SK-N-SH (cell line): ENCODE measurements at regions not wholly inside any gene's neighbourhood (a gene's known extent, or its start where the extent isn't known, plus 50 kb on each side); places are given as distances from the start of the nearest gene placed in this dataset.

ENCODE experiments used
- CTCF ChIA-PET: fragments of 300-600, 350-600 bp; formaldehyde crosslinking; extraction: SDS; loops from one replicate; lab custom pipeline; 2021; lab: Yijun Ruan, JAX
- POLR2A ChIA-PET: fragments of 350-600 bp; sonication (Branson Sonifier 250); formaldehyde crosslinking; extraction: SDS; loops from one replicate; lab custom pipeline; 2020; ENCODE audit warnings: antibody characterized with exemption, inconsistent platforms; lab: Yijun Ruan, JAX
- DNase-seq: peaks from one replicate; pipeline ENCODE4 v3.0.0; 2012
- H2AFZ ChIP-seq: fragments of 200-600 bp; sonication (generic); 2 replicates; pipeline ENCODE4 v1.8.1; 2016; ENCODE audit warnings: antibody characterized with exemption, mild to moderate bottlenecking, low read depth
- H3F3A ChIP-seq: fragments of 200-600 bp; sonication (generic); replicated peaks from 2 replicates; pipeline ENCODE3; 2016; ENCODE audit warnings: antibody characterized with exemption, mild to moderate bottlenecking; ENCODE audit not compliant: insufficient read depth
- H3K27ac ChIP-seq, 2 experiments: fragments of 200-500 bp in 1 of 2; fragments of 200-600 bp in 1 of 2; sonication (Bioruptor generic) in 1 of 2; sonication (generic), shearing (Covaris generic) in 1 of 2; 2 replicates each; pipeline versions ENCODE4 v1.5.1 to v1.6.1; 2014 to 2016; ENCODE audit warnings: low read depth in 2 of 2, inconsistent platforms in 1 of 2, low read length in 1 of 2, mild to moderate bottlenecking in 1 of 2, mixed read lengths in 1 of 2
- H3K27me3 ChIP-seq: fragments of 200-600 bp; sonication (generic), shearing (Covaris generic); 2 replicates; pipeline ENCODE4 v1.6.1; 2016; ENCODE audit warnings: mixed run types; ENCODE audit not compliant: insufficient read depth
- H3K36me3 ChIP-seq, 2 experiments: fragments of 200-500 bp in 1 of 2; fragments of 200-600 bp in 1 of 2; sonication (Bioruptor generic) in 1 of 2; sonication (generic) in 1 of 2; replicated peaks in 1 of 2; 2 replicates each; pipeline versions ENCODE3 to v1.5.1; 2014 to 2016; ENCODE audit warnings: low read length in 1 of 2, mild to moderate bottlenecking in 1 of 2; ENCODE audit not compliant: insufficient read depth in 2 of 2, control insufficient read depth in 1 of 2
- H3K4me1 ChIP-seq, 2 experiments: fragments of 200-500 bp in 1 of 2; fragments of 200-600 bp in 1 of 2; sonication (Bioruptor generic) in 1 of 2; sonication (generic), shearing (Covaris generic) in 1 of 2; 2 replicates each; pipeline versions ENCODE4 v1.5.1 to v1.6.1; 2014 to 2016; ENCODE audit warnings: low read depth in 1 of 2, low read length in 1 of 2, mixed run types in 1 of 2; ENCODE audit not compliant: insufficient read depth in 2 of 2, control insufficient read depth in 1 of 2
- H3K4me2 ChIP-seq: fragments of 200-600 bp; sonication (generic), shearing (Covaris generic); 2 replicates; pipeline ENCODE4 v1.6.1; 2017; ENCODE audit warnings: mixed run types
- H3K4me3 ChIP-seq, 2 experiments: fragments of 200-500 bp in 1 of 2; fragments of 200-600 bp in 1 of 2; sonication (Bioruptor generic) in 1 of 2; sonication (generic), shearing (Covaris generic) in 1 of 2; 2 replicates each; pipeline versions ENCODE4 v1.5.1 to v1.8.1; 2014 to 2016; ENCODE audit warnings: low read depth in 2 of 2, inconsistent platforms in 1 of 2, low read length in 1 of 2, mild to moderate bottlenecking in 1 of 2, mixed read lengths in 1 of 2, moderate library complexity in 1 of 2
- H3K79me2 ChIP-seq: fragments of 200-600 bp; sonication (generic); 2 replicates; pipeline ENCODE4 v1.8.1; 2017; ENCODE audit warnings: mild to moderate bottlenecking; ENCODE audit not compliant: insufficient read depth
- H3K9ac ChIP-seq: fragments of 200-600 bp; sonication (generic); 2 replicates; pipeline ENCODE4 v1.6.1; 2017; ENCODE audit warnings: mixed run types
- H3K9me2 ChIP-seq: fragments of 200-600 bp; sonication (generic); 2 replicates; pipeline ENCODE4 v1.6.1; 2017; ENCODE audit warnings: mixed run types
- H3K9me3 ChIP-seq: fragments of 200-600 bp; sonication (generic); 2 replicates; pipeline ENCODE4 v1.6.1; 2017; ENCODE audit warnings: mixed run types, mild to moderate bottlenecking, moderate library complexity
- H4K20me1 ChIP-seq: fragments of 200-600 bp; sonication (generic); 2 replicates; pipeline ENCODE4 v1.6.1; 2017; ENCODE audit warnings: mild to moderate bottlenecking, mixed run types; ENCODE audit not compliant: insufficient read depth
- CHD2 ChIP-seq: fragments of 150-350 bp; IDR thresholded peaks from 2 replicates; pipeline ENCODE4 v1.6.1; 2018; ENCODE audit warnings: low read length; ENCODE audit not compliant: partially characterized antibody
- ELF1 ChIP-seq: IDR thresholded peaks from 2 replicates; pipeline ENCODE4 v1.4.0; 2012
- EP300 ChIP-seq, 2 experiments: IDR thresholded peaks; 2 replicates each; pipeline versions ENCODE4 v1.4.0 to v1.6.1; 2012; ENCODE audit warnings: borderline replicate concordance in 1 of 2, low read depth in 1 of 2, low read length in 1 of 2
- EZH2phosphoT487 ChIP-seq: fragments of 200-600 bp; sonication (generic); IDR thresholded peaks from 2 replicates; pipeline ENCODE4 v1.6.1; 2017; ENCODE audit warnings: low read depth, mixed run types, mild to moderate bottlenecking, antibody characterized with exemption, moderate library complexity, borderline replicate concordance
- FOSL2 ChIP-seq: IDR thresholded peaks from 2 replicates; pipeline ENCODE4 v1.4.0; 2012; ENCODE audit warnings: low read depth, mild to moderate bottlenecking, moderate library complexity, borderline replicate concordance
- FOXJ3 ChIP-seq: sonication (generic); formaldehyde crosslinking; IDR thresholded peaks from 2 replicates; pipeline ENCODE4 v1.5.1; 2020; ENCODE audit warnings: mild to moderate bottlenecking, missing genetic modification reagents
- FOXM1 ChIP-seq: IDR thresholded peaks from 2 replicates; pipeline ENCODE4 v1.4.0; 2012; ENCODE audit warnings: low read depth, mild to moderate bottlenecking
- GABPA ChIP-seq: IDR thresholded peaks from 2 replicates; pipeline ENCODE4 v1.4.0; 2012; ENCODE audit warnings: low read depth, mild to moderate bottlenecking
- GATA2 ChIP-seq: sonication (generic); formaldehyde crosslinking; IDR thresholded peaks from 2 replicates; pipeline ENCODE4 v1.5.0; 2020; ENCODE audit warnings: mild to moderate bottlenecking, missing genetic modification reagents
- JUND ChIP-seq: IDR thresholded peaks from 2 replicates; pipeline ENCODE4 v1.4.0; 2012
- MAX ChIP-seq: IDR thresholded peaks from 2 replicates; pipeline ENCODE4 v1.4.0; 2012; ENCODE audit warnings: low read depth
- MEF2A ChIP-seq: IDR thresholded peaks from 2 replicates; pipeline ENCODE4 v1.4.0; 2012; ENCODE audit warnings: low read depth, borderline replicate concordance
- MXI1 ChIP-seq: IDR thresholded peaks from 2 replicates; pipeline ENCODE4 v1.6.1; 2012; ENCODE audit warnings: mild to moderate bottlenecking, low read depth, low read length, improper control_type of control experiment
- NFIC ChIP-seq: IDR thresholded peaks from 2 replicates; pipeline ENCODE4 v1.4.0; 2012; ENCODE audit warnings: borderline replicate concordance
- NRF1 ChIP-seq: IDR thresholded peaks from 2 replicates; pipeline ENCODE4 v1.6.1; 2012; ENCODE audit warnings: low read depth, mild to moderate bottlenecking, low read length
- PBX3 ChIP-seq: IDR thresholded peaks from 2 replicates; pipeline ENCODE4; 2012
- RFX5 ChIP-seq: IDR thresholded peaks from 2 replicates; pipeline ENCODE4 v1.6.1; 2012; ENCODE audit warnings: mild to moderate bottlenecking, improper control_type of control experiment, low read length
- RXRA ChIP-seq: IDR thresholded peaks from 2 replicates; pipeline ENCODE4 v1.4.0; 2012; ENCODE audit warnings: low read depth, mild to moderate bottlenecking, borderline replicate concordance
- SMC3 ChIP-seq: IDR thresholded peaks from 2 replicates; pipeline ENCODE4 v1.6.1; 2012; ENCODE audit warnings: low read depth, low read length, improper control_type of control experiment
- TAF1 ChIP-seq: IDR thresholded peaks from 2 replicates; pipeline ENCODE4 v1.6.1; 2012; ENCODE audit warnings: low read depth, mild to moderate bottlenecking, low read length, moderate library complexity, borderline replicate concordance
- TCF12 ChIP-seq: IDR thresholded peaks from 2 replicates; pipeline ENCODE4 v1.4.0; 2012
- USF1 ChIP-seq: IDR thresholded peaks from 2 replicates; pipeline ENCODE4 v1.4.0; 2012; ENCODE audit warnings: low read depth, borderline replicate concordance
- USF2 ChIP-seq: fragments of 150-350 bp; IDR thresholded peaks from 2 replicates; pipeline ENCODE4 v1.6.1; 2017; ENCODE audit warnings: antibody characterized with exemption, low read length, low read depth, borderline replicate concordance
- YY1 ChIP-seq: IDR thresholded peaks from 2 replicates; pipeline ENCODE4 v1.4.0; 2012; ENCODE audit warnings: low read depth, mild to moderate bottlenecking
- ZBTB33 ChIP-seq: IDR thresholded peaks from 2 replicates; pipeline ENCODE4 v1.4.0; 2012; ENCODE audit warnings: low read depth, borderline replicate concordance
- WGBS: methylation state at CpG from one replicate; pipeline ENCODE4 v1.1.6; 2017; ENCODE audit warnings: low lambda C conversion rate; 5-methylcytosine and 5-hydroxymethylcytosine counted together

GRCh38 chr5:4901305-4901811 is 238.8 kb upstream of the ADAMTS16 start:
- H3K36me3 ChIP-seq, result no peaks in the 10 kb centered on the region
- H3K9me3 ChIP-seq, result no peaks in the 10 kb centered on the region
- no peaks in the 10 kb centered on the region for H3K79me2 ChIP-seq
- H3K4me1 ChIP-seq, result peaks cover 0 to 3% of the 10 kb centered on the region in 2 experiments; a peak in 1 of 4 replicates
- no peak overlapping the region for H3K4me3 ChIP-seq
- H3F3A ChIP-seq, result no peaks in the 10 kb centered on the region
- no peaks in the 10 kb centered on the region for H3K27me3 ChIP-seq
- no peak overlapping the region for H3K27ac ChIP-seq
- H3K4me2 ChIP-seq, result no peak overlapping the region
- no peaks in the 10 kb centered on the region for H3K9me2 ChIP-seq
- DNase-seq, result no peak
- CTCF ChIA-PET, result interaction anchor here (1.1 to 1.9 kb wide), 3 partner anchors 21 to 40 kb away, joined by 3 to 8 read pairs (median 7); no protein-coding TSS in a partner anchor
- TF ChIP-seq EP300 (IDR thresholded peaks at IDR 0.05; ENCODE audit: borderline replicate concordance in 1 of 2, low read depth in 1 of 2, low read length in 1 of 2) (no peak), MEF2A (no peak), RXRA (no peak), NRF1 (no peak), SMC3 (no peak), EZH2phosphoT487 (no peak), MXI1 (no peak), FOSL2 (no peak), ELF1 (no peak), YY1 (no peak), MAX (no peak), TAF1 (no peak), FOXM1 (no peak), ZBTB33 (no peak)
- TF ChIP-seq, all 33 proteins: peak for 0
- WGBS, result 43% methylated on average over 15 of the region's 15 CpGs
- Histone ChIP-seq H4K20me1 (no peaks in the 10 kb centered on the region), H3K9ac (no peak overlapping the region), H2AFZ (no peak overlapping the region)
- POLR2A ChIA-PET, result no interaction called here

GRCh38 chr5:4901924-4902323 is 238.2 kb upstream of the ADAMTS16 start:
- Histone ChIP-seq H3K36me3 (no peaks in the 10 kb centered on the region), H3K4me1 (peaks cover 0 to 3% of the 10 kb centered on the region in 2 experiments; a peak in 1 of 4 replicates), H3K4me2 (no peak overlapping the region), H4K20me1 (no peaks in the 10 kb centered on the region), H3K79me2 (no peaks in the 10 kb centered on the region), H3K4me3 (no peak overlapping the region), H3K9me3 (no peaks in the 10 kb centered on the region), H2AFZ (no peak overlapping the region), H3K9ac (no peak overlapping the region), H3K27me3 (no peaks in the 10 kb centered on the region), H3K27ac (no peak overlapping the region), H3F3A (no peaks in the 10 kb centered on the region), H3K9me2 (no peaks in the 10 kb centered on the region)
- CTCF ChIA-PET, result interaction anchor here (1.3 to 1.9 kb wide), 3 partner anchors 23 to 540 kb away, joined by 4 to 8 read pairs (median 7); no protein-coding TSS in a partner anchor
- DNase-seq, result no peak
- 37% methylated on average over 5 of the region's 5 CpGs for WGBS
- POLR2A ChIA-PET, result no interaction called here
- TF ChIP-seq RXRA (no peak), USF2 (no peak), SMC3 (no peak), NFIC (no peak), FOXJ3 (CRISPR knock-in tag) (no peak), USF1 (no peak), CHD2 (no peak), FOSL2 (no peak), PBX3 (no peak), JUND (no peak), RFX5 (no peak), GABPA (no peak), GATA2 (CRISPR knock-in tag) (no peak), TCF12 (no peak), MXI1 (no peak)
